ENCODE measurements at regions not wholly inside any gene's neighbourhood (a gene's known extent, or its start where the extent isn't known, plus 50 kb on each side); places are given as distances from the start of the nearest gene placed in this dataset.
"Not testable (repeated sequence)": the region's sequence is repeated elsewhere in the genome, so short reads cannot be mapped to it uniquely, and the experiment has no call there.

GRCh38 chr16:80116711-80117110 lies 424.1 kb upstream of the DYNLRB2 start:
- DNase-seq = no peak

- no peak for DNase-seq
Measured at GRCh38 chr16:80114699-80115098, 426.1 kb upstream of the DYNLRB2 start.

- no peak for DNase-seq
Measured at GRCh38 chr16:80113873-80114574, 426.8 kb upstream of the DYNLRB2 start.

- DNase-seq = no peak
Measured at GRCh38 chr16:80109581-80109980, 431.2 kb upstream of the DYNLRB2 start.

GRCh38 chr16:80107900-80108299 lies 432.9 kb upstream of the DYNLRB2 start:
- no peak for DNase-seq

- DNase-seq = no peak
Measured at GRCh38 chr16:80105751-80106150, 435.0 kb upstream of the DYNLRB2 start.

- DNase-seq = no peak
Measured at GRCh38 chr16:80105160-80105559, 435.6 kb upstream of the DYNLRB2 start.

GRCh38 chr16:80104401-80104800 lies 436.4 kb upstream of the DYNLRB2 start:
- no peak for DNase-seq

GRCh38 chr16:80103463-80103862 lies 437.3 kb upstream of the DYNLRB2 start:
- no peak for DNase-seq

- DNase-seq = no peak
Measured at GRCh38 chr16:80100846-80101451, 439.8 kb upstream of the DYNLRB2 start.

- no peak for DNase-seq
Measured at GRCh38 chr16:80100186-80100585, 440.6 kb upstream of the DYNLRB2 start.

- no peak for DNase-seq
Measured at GRCh38 chr16:80097098-80097497, 443.7 kb upstream of the DYNLRB2 start.

- DNase-seq = no peak
Measured at GRCh38 chr16:80092681-80093080, 448.1 kb upstream of the DYNLRB2 start.

- DNase-seq = not testable (repeated sequence)
Measured at GRCh38 chr16:80091453-80091852, 449.3 kb upstream of the DYNLRB2 start.

- DNase-seq = no peak
Measured at GRCh38 chr16:80085606-80086005, 455.2 kb upstream of the DYNLRB2 start.

- DNase-seq = no peak
Measured at GRCh38 chr16:80084614-80085013, 456.2 kb upstream of the DYNLRB2 start.

- DNase-seq = no peak
Measured at GRCh38 chr16:80084163-80084562, 456.6 kb upstream of the DYNLRB2 start.

- DNase-seq = no peak
Measured at GRCh38 chr16:80082906-80083305, 457.9 kb upstream of the DYNLRB2 start.

- no peak for DNase-seq
Measured at GRCh38 chr16:80081846-80082245, 458.9 kb upstream of the DYNLRB2 start.

- DNase-seq = no peak
Measured at GRCh38 chr16:80080287-80080851, 460.4 kb upstream of the DYNLRB2 start.

- DNase-seq = no peak
Measured at GRCh38 chr16:80079072-80079471, 461.7 kb upstream of the DYNLRB2 start.

- DNase-seq = no peak
Measured at GRCh38 chr16:80077696-80078095, 463.1 kb upstream of the DYNLRB2 start.

- no peak for DNase-seq
Measured at GRCh38 chr16:80074329-80074728, 466.5 kb upstream of the DYNLRB2 start.

GRCh38 chr16:80071964-80072456 lies 468.8 kb upstream of the DYNLRB2 start:
- DNase-seq = no peak
